Bronchial epithelial cell (primary cell): ENCODE measurements at regions not wholly inside any gene's neighbourhood (a gene's known extent, or its start where the extent isn't known, plus 50 kb on each side); places are given as distances from the start of the nearest gene placed in this dataset.

Source experiments
- DNase-seq: peaks from one replicate; pipeline ENCODE4 v3.0.0-alpha.2; 2010; ENCODE audit warnings: low read depth
- FAIRE-seq: peaks from 2 replicates; lab custom pipeline; 2011; peaks lifted over from hg19 to GRCh38; lab: Jason Lieb, UNC
- H3K27me3 ChIP-seq: 2 replicates; pipeline ENCODE4 v1.5.1; 2011; ENCODE audit warnings: low read length; ENCODE audit not compliant: control insufficient read depth, insufficient read depth
- H3K36me3 ChIP-seq: 2 replicates; pipeline ENCODE4 v1.5.1; 2011; ENCODE audit warnings: low read length; ENCODE audit not compliant: control insufficient read depth, insufficient read depth
- H3K4me3 ChIP-seq: 2 replicates; pipeline ENCODE4 v1.5.1; 2011; ENCODE audit warnings: mild to moderate bottlenecking, low read depth, low read length, control low read depth
- TF ChIP-seq, protein P1 (sequence below): IDR thresholded peaks from 2 replicates; pipeline ENCODE4 v1.5.1; 2011; ENCODE audit warnings: mild to moderate bottlenecking, moderate library complexity, low read length, control low read depth, inconsistent platforms; ENCODE audit not compliant: insufficient read depth, severe bottlenecking

DNA sequence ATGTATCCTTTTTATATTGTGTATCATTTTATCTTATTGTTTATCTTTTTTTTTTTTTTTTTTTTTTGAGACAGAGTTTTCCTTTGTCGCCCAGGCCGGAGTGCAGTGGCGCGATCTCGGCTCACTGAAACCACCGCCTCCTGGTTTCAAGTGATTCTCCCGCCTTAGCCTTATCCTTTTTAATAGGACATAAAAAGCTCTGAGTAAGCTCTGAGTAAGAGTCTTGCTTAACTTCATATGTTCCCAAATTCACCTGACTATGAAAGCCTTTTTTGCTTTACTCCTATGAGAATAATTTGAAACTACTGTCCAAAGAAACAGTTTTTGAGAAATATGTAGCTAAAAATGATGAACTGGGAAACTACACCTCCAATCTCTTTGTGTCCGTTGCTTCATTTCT lies 525.5 kb downstream of the IRS1 start:
- FAIRE-seq (no peak), DNase-seq (peak; percentile 46)
- H3K4me3 ChIP-seq: no peak overlapping the region
- H3K27me3 ChIP-seq: no peaks in the 10 kb centered on the region
- H3K36me3 ChIP-seq: no peaks in the 10 kb centered on the region
- TF ChIP-seq, protein P1, sequence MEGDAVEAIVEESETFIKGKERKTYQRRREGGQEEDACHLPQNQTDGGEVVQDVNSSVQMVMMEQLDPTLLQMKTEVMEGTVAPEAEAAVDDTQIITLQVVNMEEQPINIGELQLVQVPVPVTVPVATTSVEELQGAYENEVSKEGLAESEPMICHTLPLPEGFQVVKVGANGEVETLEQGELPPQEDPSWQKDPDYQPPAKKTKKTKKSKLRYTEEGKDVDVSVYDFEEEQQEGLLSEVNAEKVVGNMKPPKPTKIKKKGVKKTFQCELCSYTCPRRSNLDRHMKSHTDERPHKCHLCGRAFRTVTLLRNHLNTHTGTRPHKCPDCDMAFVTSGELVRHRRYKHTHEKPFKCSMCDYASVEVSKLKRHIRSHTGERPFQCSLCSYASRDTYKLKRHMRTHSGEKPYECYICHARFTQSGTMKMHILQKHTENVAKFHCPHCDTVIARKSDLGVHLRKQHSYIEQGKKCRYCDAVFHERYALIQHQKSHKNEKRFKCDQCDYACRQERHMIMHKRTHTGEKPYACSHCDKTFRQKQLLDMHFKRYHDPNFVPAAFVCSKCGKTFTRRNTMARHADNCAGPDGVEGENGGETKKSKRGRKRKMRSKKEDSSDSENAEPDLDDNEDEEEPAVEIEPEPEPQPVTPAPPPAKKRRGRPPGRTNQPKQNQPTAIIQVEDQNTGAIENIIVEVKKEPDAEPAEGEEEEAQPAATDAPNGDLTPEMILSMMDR: no peak

DNA sequence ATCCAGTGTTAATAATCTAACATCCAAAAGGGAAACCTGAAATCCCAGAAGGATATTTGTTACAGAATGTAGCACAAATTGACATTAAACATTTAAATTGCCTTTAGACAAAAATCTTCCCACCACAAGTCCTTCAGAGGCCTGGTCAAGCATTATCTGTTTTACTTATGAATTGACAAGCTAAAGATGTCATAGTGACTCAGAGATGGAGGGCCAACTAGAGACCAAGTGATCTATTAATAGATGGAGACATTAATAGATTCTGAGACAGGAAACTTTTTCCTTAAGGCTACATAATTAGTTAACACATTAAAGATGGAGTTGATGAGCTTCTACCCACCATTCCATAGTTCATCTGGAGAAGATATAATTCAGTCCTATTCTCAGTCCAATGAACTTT lies 526.2 kb downstream of the IRS1 start:
- no peak for FAIRE-seq

DNA sequence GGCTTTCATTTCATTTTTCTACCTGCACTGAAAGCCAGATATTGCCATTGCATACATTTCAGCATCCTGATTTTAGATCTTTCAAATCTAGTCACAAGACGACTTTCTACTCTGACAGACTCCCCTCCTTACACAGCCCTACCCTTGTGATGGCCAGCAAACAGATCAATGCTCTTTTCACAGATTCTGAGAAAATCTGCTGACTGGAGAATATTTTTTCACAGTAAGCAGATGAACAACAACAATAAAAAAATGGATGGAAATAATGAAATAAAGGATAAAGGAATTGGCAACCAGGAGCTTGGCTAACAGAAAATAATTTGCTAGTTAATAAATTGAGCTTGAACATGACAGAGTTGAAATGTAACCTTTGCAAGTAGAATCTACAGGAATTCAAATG lies 527.2 kb downstream of the IRS1 start:
- Histone ChIP-seq H3K4me3 (no peak overlapping the region), H3K27me3 (no peaks in the 10 kb centered on the region), H3K36me3 (no peaks in the 10 kb centered on the region)
- TF ChIP-seq, protein P1: no peak
- no peak for DNase-seq
- no peak for FAIRE-seq

More for the DNA sequence above, 526.2 kb downstream of the IRS1 start:
- Histone ChIP-seq H3K36me3 (no peaks in the 10 kb centered on the region), H3K4me3 (no peak overlapping the region), H3K27me3 (no peaks in the 10 kb centered on the region)
- no peak for DNase-seq
- TF ChIP-seq, protein P1: no peak

DNA sequence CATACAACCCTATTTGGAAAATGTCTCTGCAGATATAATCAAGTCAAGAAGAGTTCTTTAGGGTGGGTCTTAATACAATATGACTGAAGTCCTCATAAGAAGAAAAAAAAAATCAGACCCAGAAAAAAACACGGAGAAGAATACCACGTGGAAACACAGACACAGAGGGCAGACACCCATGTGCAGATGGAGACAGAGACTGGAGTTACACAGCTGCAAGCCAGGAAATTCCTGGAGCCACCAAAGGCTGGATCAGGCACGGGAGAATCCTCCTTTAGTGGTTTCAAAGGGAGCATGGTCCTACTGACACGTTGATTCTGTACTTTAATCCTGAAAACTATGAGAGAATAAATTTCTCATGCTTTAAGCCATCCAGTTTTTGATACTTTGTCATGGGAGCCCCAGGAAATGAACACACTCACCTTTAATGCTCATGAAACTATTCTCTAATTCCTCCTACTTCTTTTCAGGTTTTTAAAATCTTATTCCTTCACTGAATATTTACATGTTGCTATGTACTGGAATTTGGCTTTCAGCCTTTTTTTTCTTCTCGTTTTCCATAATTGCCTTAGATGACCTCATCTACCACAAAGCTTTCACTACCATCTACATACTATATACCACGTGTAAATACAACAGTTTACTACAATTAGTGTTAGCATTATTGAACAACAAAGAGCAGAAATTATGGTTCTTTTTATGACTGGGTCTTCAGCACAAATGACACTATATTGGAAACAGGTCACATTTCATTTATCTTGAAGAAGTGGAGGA lies 529.1 kb downstream of the IRS1 start:
- H3K4me3 ChIP-seq: no peak overlapping the region
- TF ChIP-seq, protein P1: no peak
- no peaks in the 10 kb centered on the region for H3K27me3 ChIP-seq
- FAIRE-seq: no peak
- DNase-seq: no peak
- H3K36me3 ChIP-seq: no peaks in the 10 kb centered on the region

DNA sequence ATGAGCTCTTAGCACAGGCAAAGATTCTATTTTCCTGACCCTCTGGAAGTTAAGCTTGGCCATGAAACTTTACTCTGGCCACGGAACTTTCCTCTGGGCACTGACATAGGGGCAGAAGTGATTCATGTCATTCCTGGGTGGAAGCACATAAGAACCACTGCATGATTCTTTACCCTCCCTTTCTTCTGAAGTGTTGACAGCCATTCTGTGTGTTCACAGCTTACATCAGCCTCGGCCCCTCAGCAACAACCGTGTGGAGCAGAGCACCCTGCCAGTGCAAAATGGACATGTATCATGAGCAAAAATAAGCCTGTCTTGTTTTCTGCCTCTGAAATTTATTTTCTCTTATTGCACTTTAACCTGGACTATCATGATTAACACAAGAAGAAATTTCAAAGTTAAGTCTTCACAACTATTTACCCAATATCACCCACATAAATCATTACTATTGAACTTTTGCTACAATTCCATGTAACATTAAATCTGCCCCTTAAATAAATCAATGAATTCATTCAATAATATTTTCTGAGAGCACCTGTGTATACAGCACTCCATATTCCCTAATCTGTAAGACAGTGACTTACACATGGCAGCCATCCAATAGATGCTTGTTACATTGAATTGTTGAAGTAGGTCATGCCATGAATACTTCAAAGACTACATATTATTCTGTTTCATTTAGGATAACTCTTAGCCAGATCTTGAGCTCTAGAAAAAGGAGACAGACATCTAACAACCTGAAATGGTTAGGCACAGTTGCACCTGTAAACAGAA lies 531.9 kb downstream of the IRS1 start:
- TF ChIP-seq, protein P1: no peak
- H3K27me3 ChIP-seq: no peaks in the 10 kb centered on the region
- peak; percentile 15 for DNase-seq
- no peak overlapping the region for H3K4me3 ChIP-seq
- no peaks in the 10 kb centered on the region for H3K36me3 ChIP-seq
- FAIRE-seq: no peak
